Sciatic nerve (tissue), 2 donors: ENCODE measurements at regions not wholly inside any gene's neighbourhood (a gene's known extent, or its start where the extent isn't known, plus 50 kb on each side); places are given as distances from the start of the nearest gene placed in this dataset.

Experiments used
- ATAC-seq: fragments of 200-7000 bp; cut with Tn5 transposase; one replicate; pipeline ENCODE4 v1.9.1; 2020; ENCODE audit warnings: mild to moderate bottlenecking, moderate library complexity
- DNase-seq: peaks from one replicate; pipeline ENCODE4 v3.0.0-alpha.2; 2020; ENCODE audit warnings: low spot score
- intact Hi-C: fragments of 100-400 bp; cut with DNase I; formaldehyde crosslinking; loops from one replicate; pipeline ENCODE4 v1.14.2; 2022
- donor health status: DM: no; HTN: no; CAD: no.
- donor health status: DM: no; HTN: no; CAD: no.

DNA sequence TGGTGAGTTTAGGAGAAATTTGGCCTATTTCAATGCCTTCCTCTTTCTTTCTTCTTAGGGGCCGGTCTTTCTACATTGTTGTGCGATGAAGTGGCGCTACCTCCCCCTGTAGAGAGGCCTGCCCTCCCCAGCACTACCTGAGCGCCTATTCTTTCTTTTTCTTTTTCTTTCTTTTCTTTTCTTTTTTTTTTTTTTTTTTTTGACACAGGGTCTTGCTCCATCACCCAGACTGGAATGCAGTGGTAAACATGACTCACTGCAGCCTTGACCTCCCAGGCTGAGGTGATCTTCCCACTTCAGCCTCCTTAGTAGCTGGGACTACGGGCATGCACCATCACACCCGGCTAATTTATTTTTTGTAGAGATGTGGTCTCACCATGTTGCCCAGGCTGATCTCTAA lies 136.1 kb upstream of the MAX start:
- ATAC-seq = peak; percentile 50
- intact Hi-C loops = no loop called here
- DNase-seq = no peak

DNA sequence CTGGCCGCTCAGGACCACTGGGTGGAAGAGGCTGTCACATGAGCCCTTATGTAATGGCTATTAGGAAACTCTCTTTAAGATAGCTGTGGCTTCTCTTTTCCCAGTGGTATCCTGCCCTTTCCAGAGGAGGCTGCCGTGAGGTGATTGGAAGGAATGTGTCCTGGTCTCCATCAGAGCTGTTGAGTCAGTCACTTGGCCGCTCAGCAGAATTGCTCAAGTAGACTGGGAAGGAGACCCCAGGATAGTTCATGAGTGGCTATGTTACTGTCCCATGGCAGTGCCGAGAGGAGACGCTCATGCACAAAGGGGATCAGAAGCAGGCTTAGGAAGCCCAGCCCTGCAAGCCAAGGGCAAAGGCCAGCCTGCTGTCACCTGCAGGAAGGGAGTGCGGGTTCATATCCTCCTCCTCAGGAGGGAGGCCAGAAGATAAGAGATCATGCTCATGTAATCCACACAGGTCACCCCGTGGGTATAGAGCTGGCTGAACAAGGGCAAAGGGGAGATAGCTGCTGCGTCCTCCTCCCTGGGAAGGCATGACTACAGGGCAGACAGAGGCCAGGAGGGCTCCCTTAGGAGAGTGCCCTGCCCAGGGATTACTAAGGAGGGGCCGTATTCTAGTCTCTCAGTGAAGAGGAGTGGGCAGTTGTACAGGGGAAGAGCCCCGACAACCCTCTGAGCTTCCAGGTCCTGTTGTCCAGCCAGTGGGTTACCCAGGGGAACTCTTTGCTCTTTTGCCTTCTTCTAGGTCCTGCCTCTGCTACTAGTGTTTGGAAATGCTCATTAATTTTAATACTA lies 137.0 kb upstream of the MAX start:
- peak; percentile 34 for ATAC-seq

DNA sequence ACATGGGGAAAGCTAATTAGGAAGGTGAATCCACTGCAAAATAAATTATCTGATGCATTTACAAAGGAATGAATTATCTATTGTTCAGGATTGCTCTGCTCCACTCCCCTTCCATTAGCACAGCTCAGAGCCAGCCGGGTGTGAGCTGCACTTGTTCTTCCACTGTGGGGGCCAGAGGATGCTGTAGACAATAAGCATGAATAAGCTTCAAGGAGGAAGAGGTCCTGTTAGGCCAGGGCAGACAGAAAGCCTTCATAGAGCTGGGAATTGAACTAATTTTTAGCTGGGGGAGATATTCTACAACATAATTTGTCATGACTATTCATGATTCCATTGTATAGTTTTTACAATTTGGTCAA lies 137.6 kb upstream of the MAX start:
- no peak for ATAC-seq
- intact Hi-C loops = no loop called here
- DNase-seq = no peak

More for the DNA sequence above, 137.0 kb upstream of the MAX start:
- DNase-seq = no peak
- intact Hi-C loops = no loop called here

DNA sequence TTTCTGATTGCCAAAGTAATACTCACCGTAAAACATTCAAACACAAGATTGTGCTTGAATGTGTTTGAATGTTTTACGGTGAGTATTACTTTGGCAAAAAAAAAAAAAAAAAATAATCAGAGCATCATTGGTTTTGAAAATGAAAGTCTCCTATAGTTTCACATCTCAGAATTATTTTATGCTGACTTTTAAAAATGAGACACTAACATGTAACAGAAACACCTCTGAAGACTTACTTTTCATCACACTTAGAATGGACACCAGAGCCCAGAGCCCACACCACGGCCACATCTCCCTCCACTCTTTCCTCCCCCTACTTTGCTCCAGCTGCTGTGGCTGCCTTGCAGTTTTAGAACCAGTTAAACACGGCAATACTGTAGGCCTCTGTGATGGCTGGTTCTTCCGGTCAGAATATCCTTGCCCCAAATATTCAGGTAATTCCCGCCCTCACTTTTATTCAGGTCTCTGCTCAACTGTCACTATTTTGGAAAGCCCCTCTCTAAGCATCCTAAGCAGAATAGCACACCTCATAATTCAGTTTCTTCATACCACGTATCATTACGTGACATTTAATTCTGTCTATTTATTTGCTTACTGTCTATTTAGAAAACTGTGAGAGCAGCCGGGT lies 138.9 kb upstream of the MAX start:
- intact Hi-C loops = no loop called here
- ATAC-seq = no peak

DNA sequence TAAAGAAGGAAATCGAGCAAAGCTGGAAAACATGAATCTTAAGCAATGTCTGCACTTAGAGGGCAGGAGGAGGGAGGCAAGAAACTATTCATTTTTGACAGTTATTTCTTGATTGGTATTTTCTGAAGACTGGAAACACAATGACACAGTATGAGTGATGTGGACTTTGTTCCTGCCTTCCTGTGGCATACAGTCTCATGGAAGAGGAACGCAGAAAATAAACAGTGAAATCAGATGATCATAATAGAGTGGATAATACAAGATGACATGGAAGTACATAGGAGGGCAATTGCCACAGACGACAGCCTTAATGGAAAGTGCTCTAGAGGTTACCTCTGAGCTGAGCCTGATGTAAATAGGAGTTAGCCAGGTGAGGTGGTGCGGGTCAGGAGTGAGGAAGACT lies 140.4 kb upstream of the MAX start:
- DNase-seq (no peak), ATAC-seq (no peak)
- intact Hi-C loops = no loop called here

More for the DNA sequence above, 138.9 kb upstream of the MAX start:
- DNase-seq = no peak

DNA sequence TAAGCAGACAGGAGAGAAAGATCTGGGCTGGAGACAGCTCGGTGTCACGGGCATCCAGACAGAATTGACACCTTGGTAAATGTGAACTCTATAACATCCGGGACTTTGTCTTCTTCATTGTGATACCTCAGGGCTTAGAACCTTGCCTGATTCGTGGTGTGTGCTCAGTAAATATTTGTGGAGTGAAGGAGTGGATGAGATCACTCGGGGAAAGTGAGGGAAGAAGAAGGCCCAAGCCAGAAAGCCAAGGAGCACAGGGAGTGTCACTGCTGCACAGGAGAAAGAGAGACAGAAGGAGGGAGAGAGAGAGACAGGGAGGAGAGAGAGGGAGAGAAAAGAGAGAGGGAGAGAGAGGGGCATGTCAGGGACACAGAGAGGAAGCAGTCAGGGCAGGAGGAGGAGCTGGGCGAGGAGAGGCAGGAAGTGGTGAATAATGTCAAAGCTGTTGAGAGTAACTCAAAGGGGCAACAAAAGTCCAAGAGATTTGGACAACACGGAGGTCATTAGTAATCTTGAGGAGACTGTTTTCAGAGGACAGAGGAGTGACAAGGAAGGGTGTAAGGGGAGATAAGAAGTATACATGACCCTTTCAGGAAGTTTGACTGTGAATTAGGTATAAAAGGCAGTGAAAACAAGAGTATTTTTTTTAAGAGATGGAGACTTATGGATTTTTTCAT lies 141.6 kb upstream of the MAX start:
- ATAC-seq = no peak
- intact Hi-C loops = no loop called here
- no peak for DNase-seq

DNA sequence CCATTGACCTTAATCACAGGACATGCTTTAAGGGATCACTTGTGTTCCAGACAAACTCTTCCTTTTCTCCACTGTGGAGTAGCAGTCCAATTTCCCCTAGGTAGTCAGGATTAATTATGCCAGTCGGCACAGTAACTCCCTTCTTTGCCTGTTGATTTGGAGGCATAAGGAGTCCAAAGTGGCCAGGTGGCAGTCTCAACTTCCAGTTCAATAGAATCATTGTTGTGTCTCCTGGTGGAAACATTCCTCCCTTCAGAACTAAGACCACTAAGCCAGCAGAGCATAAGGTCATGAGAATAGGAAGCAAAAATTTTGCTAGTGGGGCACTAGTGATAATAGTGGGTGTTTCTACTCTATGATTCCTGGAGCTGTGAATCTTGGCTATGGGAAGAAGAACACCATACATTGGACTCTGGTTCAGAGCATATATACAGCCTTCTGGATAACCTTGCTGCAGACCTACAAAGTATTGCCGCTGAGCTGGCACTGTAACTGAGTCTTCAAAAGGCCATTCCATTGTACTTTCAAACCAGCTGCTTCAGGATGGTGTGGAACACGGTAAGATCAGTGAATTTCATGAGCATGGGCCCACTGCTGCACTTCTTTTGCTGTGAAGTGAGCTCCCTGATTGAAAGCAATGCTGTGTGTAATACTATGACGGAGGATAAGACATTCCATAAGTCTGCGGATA lies 147.3 kb upstream of the MAX start:
- ATAC-seq (no peak), DNase-seq (no peak)
- intact Hi-C loops = no loop called here

DNA sequence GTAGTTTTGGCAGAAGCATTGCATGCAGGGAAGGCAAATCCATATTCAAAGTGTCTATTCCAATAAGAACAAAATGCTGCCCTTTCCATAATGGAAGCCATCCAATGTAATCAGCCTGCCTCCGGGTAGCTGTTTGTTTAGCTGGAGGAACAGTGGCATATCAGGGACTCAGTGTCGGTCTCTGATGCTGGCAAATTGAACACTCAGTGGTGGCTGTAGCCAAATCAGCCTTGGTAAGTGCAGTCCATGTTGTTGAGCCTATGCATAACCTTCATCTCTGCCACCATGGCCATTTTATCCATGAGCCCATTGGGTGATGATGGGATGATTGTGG lies 147.8 kb upstream of the MAX start:
- ATAC-seq (no peak), DNase-seq (no peak)
- intact Hi-C loops = no loop called here

DNA sequence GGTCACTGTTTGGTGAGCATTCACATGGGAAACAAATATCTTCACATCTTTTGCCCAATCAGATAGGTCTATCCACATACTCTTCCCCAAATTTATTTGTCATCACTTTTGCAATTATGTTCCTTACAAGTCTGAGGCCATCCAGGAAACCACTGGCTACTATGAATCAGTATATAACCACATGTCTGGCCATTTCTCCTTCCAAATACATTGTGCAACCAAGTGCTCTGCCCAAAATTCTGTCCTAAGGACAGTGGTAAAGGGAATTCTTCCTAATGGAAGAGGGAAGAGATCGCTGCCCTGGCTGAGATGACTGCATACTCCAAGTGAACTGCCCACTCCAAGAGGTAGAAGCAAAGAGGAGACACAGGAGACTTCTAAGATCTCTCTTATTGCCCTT lies 148.9 kb upstream of the MAX start:
- DNase-seq (no peak), ATAC-seq (peak; percentile 91)
- intact Hi-C loops = no loop called here

DNA sequence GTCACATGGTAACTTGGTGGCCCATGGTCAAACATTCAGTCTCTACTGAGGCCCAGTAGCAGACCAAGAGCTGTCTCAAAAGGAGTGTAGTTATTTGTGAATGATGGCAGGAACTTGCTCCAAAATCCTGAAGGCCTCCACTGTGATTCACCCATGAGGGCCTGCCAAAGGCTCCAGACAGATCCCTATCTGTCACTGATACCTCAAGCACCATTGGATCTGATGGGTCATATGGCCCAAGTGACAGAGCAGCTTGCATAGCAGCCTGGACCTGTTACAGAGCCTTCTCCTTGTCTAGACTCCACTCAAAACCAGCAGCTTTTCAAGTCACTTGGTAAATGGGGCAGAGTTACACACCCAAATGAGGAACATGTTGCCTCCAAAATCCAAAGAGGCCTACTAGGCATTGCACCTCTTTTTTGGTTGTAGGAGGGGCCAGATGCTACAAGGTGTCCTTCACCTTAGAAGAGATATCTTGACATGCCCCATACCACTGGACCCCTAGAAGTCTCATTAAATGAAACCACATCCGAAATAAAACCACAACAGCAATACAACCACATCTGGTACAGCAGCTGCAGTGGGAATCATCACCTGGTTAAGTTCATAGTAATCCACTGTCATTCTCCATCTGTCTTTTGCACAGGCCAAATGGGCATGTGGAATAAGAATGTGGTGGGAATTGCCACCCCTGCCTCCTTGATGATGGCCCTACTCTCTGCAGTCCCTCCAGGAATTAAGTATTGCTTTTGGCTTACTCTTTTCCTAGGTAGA lies 150.4 kb upstream of the MAX start:
- DNase-seq (no peak), ATAC-seq (no peak)
- intact Hi-C loops = no loop called here

DNA sequence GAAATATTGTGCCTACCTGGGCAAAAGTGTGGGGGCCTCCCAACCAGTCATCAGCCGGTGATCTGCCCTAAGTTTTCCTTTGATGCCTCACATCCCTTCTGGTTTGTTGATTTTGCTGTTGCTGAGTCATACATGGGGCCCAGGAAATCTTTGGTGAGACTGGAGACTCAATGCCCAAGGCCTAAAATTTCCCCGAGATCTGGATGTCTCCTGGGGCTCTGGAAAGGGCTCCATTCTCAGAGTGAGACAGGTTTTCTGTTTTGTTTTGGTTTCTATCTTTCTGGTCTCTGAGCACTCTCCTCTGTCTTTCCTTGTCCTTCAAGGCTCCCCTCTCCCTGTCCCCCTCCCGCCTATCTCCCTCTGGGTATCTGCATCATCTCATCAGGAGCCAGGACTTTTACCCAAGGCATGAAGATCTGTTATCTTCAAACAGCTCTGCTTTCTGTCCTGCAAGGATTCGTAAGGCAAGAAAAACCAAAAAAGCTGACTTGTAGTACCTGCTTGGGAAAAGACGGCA lies 152.8 kb upstream of the MAX start:
- DNase-seq (no peak), ATAC-seq (no peak)
- intact Hi-C loops = no loop called here

DNA sequence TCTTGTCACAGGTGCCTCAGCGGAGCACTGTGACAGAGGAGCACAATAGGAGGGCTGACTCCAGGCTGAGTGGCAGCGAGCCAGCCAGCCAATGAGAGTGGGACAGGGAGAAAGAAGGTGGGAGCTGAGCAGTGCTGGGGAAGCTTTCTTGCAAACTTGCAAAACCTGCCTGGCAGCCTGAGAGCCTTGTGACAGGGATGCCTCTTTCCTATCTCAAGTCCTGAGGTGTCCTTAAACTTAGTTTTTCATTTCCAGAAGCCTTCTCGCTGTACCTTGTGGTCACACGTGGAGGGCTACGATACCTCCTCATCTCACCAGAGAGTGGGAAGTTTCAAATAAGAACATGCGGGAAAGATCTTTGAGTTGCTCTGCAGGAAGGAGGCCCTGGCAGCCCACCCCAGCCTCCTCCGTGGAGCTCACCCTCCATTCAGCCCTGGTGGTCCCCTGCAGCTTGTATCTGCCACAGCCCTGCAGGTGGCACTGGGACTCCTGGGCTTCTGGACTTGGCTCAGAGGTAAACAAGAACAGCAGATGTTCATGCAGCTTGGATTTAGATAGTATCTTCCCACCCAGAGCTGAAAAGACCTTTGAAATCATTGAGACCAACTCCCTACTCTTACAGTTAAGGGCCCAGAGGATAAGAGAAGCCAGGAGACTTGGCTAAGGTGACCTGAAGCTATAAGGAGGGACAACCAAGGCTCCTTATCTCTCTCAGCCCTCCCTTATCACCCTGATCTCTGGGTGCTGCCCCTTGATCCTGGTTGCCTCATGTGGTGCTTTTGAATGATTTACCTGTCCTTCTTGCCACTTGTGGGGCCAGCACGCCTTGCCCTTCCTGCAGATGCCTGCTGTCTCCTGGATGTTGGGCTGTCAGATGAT lies 153.5 kb upstream of the MAX start:
- ATAC-seq (no peak), DNase-seq (no peak)
- intact Hi-C loops = no loop called here

DNA sequence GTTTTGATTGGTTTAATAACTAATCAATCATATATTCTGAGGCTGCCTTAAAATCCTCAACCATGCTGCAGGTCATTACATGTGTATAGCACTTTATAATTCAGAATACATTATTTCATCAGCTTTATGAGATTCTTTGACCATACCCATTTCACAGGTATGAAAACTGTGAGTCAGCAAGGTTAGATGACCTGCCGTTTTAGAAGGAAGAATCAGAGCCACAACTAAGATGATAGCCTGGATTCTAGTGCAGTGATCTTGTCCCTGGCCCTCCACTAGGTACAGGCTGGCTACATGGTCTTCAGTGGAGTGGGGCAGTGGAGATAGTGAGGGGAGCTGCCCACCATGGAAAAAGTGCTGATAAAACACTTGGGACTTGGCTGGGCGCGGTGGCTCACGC lies 154.4 kb upstream of the MAX start:
- intact Hi-C loops = no loop called here
- no peak for ATAC-seq
- DNase-seq = no peak

DNA sequence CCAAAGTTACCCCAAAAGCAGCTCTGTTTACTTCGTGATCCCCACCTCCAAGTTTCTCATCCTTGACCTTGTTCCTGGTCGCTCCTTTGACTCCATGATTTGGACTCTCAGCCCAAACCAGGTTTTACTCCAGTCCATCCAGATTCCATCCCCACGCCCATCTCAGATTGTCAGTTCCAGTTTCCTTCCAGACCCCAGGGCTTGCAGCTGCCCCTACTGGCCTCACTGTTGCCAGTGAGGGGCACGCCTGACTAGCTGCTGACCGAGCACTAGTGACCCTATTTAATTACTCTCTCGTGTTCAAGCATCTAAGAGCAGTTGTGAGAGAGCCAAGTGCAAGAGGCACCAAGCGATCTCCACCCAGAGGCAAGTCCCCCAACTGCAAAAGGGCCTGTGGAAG lies 155.1 kb upstream of the FUT8 start:
- ATAC-seq = peak; percentile 35
- no peak for DNase-seq
- intact Hi-C loops = no loop called here

DNA sequence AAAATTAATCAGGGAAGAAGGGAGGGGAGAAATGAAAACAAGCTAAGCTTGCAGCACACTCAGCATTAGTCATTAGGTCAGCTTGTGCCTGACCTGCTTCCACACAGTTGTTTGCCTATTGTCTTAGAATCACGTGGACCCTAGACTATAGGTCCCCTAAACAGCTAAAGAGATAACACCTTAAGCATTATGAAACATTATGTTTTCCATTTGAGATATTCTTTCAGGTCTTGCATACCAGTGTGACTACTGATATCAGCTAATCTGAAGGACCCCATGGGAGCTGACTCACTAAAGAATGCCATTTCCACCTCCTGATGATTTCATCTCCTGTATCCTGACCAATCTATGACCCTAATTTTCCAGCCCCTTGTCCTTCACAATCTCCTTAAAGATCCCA lies 154.1 kb upstream of the FUT8 start:
- intact Hi-C loops = no loop called here
- no peak for DNase-seq
- peak; percentile 66 for ATAC-seq

DNA sequence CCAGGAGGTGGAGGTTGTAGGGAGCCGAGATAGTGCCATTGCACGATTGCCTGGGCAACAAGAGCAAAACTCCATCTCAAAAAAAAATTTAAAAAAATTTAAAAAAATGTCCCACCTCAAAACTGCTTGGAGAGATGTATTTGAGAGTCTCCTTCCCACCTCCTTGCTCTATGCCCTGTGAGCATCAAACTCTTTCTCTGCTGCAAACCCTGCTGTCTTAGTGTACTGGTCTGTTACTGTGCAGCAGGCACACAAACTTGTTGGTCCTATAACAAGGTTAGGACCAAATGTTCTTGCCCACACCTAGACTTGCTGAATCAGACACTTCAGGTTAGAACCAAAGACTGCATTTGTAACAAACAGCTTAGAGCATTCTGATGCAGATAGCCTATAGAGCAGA lies 153.5 kb upstream of the FUT8 start:
- DNase-seq = no peak
- intact Hi-C loops = no loop called here
- ATAC-seq = no peak

DNA sequence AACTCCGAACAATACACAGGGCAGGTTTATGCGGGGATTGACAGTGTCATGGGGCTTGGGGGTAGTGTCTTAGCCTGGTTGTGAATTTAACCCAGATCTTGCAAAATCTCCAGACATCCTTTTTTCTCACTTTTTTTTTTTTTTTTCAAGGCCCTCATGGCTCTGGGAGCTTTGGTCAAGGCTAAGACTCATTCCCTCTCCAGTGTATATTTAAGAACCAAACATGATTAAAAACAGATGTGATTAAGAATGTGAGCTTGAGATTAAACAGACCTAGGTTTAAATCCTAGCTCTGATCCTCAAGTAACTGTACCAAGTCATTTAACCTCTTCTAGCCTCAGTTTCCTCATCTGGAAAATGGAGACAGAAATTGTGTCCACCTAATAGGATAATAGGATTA lies 151.7 kb upstream of the FUT8 start:
- ATAC-seq (no peak), DNase-seq (no peak)
- intact Hi-C loops = no loop called here

DNA sequence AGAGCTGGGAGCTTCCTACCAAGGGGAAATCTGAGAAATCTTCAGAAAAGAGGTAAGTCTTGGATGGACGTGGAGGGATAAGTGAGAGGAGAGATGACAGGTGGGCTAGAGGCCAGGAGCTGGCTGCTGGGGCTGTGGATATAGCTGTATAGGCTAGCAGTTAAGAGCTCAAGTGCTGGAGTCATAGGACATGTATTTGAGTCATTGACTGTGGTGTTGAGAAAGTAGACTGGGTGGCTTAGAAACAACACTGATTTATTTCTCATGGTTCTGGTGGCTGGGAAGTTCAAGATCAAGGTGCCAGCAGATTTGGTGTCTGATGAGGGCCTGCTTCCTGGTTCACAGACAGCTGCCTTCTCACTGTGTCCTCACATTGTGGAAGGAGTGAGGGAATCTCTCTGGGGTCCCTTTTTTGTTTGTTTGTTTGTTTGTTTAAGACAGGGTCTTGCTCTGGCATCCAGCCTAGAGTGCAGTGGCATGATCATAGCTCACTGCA lies 151.1 kb upstream of the FUT8 start:
- intact Hi-C loops = no loop called here
- DNase-seq (no peak), ATAC-seq (no peak)
